HepG2 (cell line): ENCODE measurements at regions not wholly inside any gene's neighbourhood (a gene's known extent, or its start where the extent isn't known, plus 50 kb on each side); places are given as distances from the start of the nearest gene placed in this dataset.

Source experiments
- ATAC-seq: fragments of 200-7000 bp; cut with Tn5 transposase; 3 replicates; pipeline ENCODE4 v1.9.1; 2020; ENCODE audit warnings: mild to moderate bottlenecking, moderate library complexity
- BruUV-seq: library from RNA; stranded (reverse); fragments of 400-500 nt; replicated peaks from 2 replicates; lab custom pipeline; 2021; lab: Mats Ljungman, UMichigan
- CTCF ChIA-PET: fragments of 300-600 bp; formaldehyde crosslinking; extraction: SDS; loops from one replicate; lab custom pipeline; 2021; ENCODE audit warnings: low total read pairs, inconsistent platforms, low intra/inter-chr PET ratio; lab: Yijun Ruan, JAX
- POLR2A ChIA-PET: fragments of 350-600 bp; sonication (Branson Sonifier 250); formaldehyde crosslinking; loops from one replicate; lab custom pipeline; 2020; ENCODE audit warnings: antibody characterized with exemption, inconsistent platforms; lab: Yijun Ruan, JAX
- DNase-seq: peaks from one replicate; pipeline ENCODE4 v3.0.0-alpha.2; 2015; ENCODE audit warnings: low spot score
- FAIRE-seq: peaks from 3 replicates; lab custom pipeline; 2011; peaks lifted over from hg19 to GRCh38; lab: Jason Lieb, UNC
- H2AFZ ChIP-seq: one replicate; pipeline ENCODE4 v1.6.1; 2011; ENCODE audit warnings: low read length, inconsistent platforms
- H3K27ac ChIP-seq: fragments of 300-600 bp; 3 replicates; pipeline ENCODE4 v1.8.0; 2011; ENCODE audit warnings: mixed run types, mild to moderate bottlenecking, mixed read lengths, low read length, inconsistent platforms; ENCODE audit not compliant: insufficient read depth; ENCODE audit errors: extremely low read length
- H3K27me3 ChIP-seq, 2 experiments: fragments of 200-600 bp in 1 of 2; 2 replicates in 1 of 2; 3 replicates in 1 of 2; pipeline versions ENCODE4 v1.6.0 to v1.8.0; 2011; ENCODE audit warnings: low read length in 2 of 2, mild to moderate bottlenecking in 2 of 2, moderate library complexity in 2 of 2, inconsistent platforms in 1 of 2; ENCODE audit not compliant: insufficient read depth in 2 of 2, control insufficient read depth in 1 of 2
- H3K36me3 ChIP-seq, 2 experiments: fragments of 200-600 bp in 1 of 2; replicated peaks in 1 of 2; 2 replicates in 1 of 2; 3 replicates in 1 of 2; pipeline versions ENCODE4 v1.5.1 to v1.8.0; 2011; ENCODE audit warnings: low read length in 2 of 2, inconsistent platforms in 1 of 2; ENCODE audit not compliant: insufficient read depth in 2 of 2, control insufficient read depth in 1 of 2
- H3K4me1 ChIP-seq: 2 replicates; pipeline ENCODE4 v1.5.1; 2012; ENCODE audit warnings: low read length, inconsistent platforms; ENCODE audit not compliant: insufficient read depth
- H3K4me2 ChIP-seq: 2 replicates; pipeline ENCODE4 v1.6.0; 2011; ENCODE audit warnings: low read depth, low read length, inconsistent platforms
- H3K4me3 ChIP-seq, 3 experiments: fragments of 200-600 bp in 1 of 3; sonication (generic), shearing (Covaris generic) in 1 of 3; replicated peaks in 1 of 3; 2 replicates each; pipeline ENCODE4 v1.5.1; 2011 to 2016; ENCODE audit warnings: low read length in 3 of 3, inconsistent platforms in 2 of 3, low read depth in 2 of 3, mild to moderate bottlenecking in 2 of 3, control low read depth in 1 of 3, mixed read lengths in 1 of 3; ENCODE audit not compliant: insufficient read depth in 1 of 3
- H3K79me2 ChIP-seq: one replicate; pipeline ENCODE4 v1.6.1; 2011; ENCODE audit warnings: low read length, inconsistent platforms; ENCODE audit not compliant: insufficient read depth
- H3K9ac ChIP-seq: 2 replicates; pipeline ENCODE4 v1.6.0; 2011; ENCODE audit warnings: mild to moderate bottlenecking, low read depth, low read length, inconsistent platforms; ENCODE audit not compliant: insufficient read depth
- H3K9me3 ChIP-seq: 2 replicates; pipeline ENCODE4 v1.5.1; 2012; ENCODE audit warnings: mild to moderate bottlenecking, low read length
- H4K20me1 ChIP-seq: 2 replicates; pipeline ENCODE4 v1.6.0; 2011; ENCODE audit warnings: inconsistent platforms, mild to moderate bottlenecking, low read length, moderate library complexity; ENCODE audit not compliant: insufficient read depth
- AGO2 ChIP-seq: fragments of 200-400 bp; formaldehyde crosslinking; optimal IDR thresholded peaks from 2 replicates; pipeline ENCODE3; 2017; ENCODE audit warnings: mild to moderate bottlenecking, low read depth, low read length, moderate library complexity
- AHR ChIP-seq: IDR thresholded peaks from 2 replicates; pipeline ENCODE4 v1.6.1; 2018; ENCODE audit warnings: missing genetic modification reagents, missing compliant biosample characterization
- AKAP8 ChIP-seq: sonication (generic); formaldehyde crosslinking; IDR thresholded peaks from 2 replicates; pipeline ENCODE4 v1.5.1; 2020; ENCODE audit warnings: mild to moderate bottlenecking, missing genetic modification reagents
- ARHGAP35 ChIP-seq: sonication (generic); formaldehyde crosslinking; IDR thresholded peaks from 2 replicates; pipeline ENCODE4 v1.9.0; 2022; ENCODE audit warnings: mild to moderate bottlenecking, inconsistent platforms, moderate library complexity, missing genetic modification reagents, borderline replicate concordance
- ATF2 ChIP-seq: sonication (generic); formaldehyde crosslinking; IDR thresholded peaks from 2 replicates; pipeline ENCODE4 v1.4.0; 2020; ENCODE audit warnings: missing genetic modification reagents
- CEBPB ChIP-seq: IDR thresholded peaks from 2 replicates; pipeline ENCODE4 v1.6.1; 2011; ENCODE audit warnings: low read depth, low read length, improper control_type of control experiment, borderline replicate concordance
- ELF1 ChIP-seq: sonication (generic); formaldehyde crosslinking; IDR thresholded peaks from 2 replicates; pipeline ENCODE4 v1.4.0; 2020; ENCODE audit warnings: missing genetic modification reagents
- IKZF1 ChIP-seq: fragments of 450-650 bp; IDR thresholded peaks from 2 replicates; pipeline ENCODE4 v1.7.1; 2016
- KLF6 ChIP-seq: IDR thresholded peaks from 2 replicates; pipeline ENCODE4 v1.8.0; 2016; ENCODE audit warnings: missing biosample characterization, missing genetic modification reagents
- MED1 ChIP-seq: sonication (generic); formaldehyde crosslinking; IDR thresholded peaks from 2 replicates; pipeline ENCODE4 v1.4.0; 2020; ENCODE audit warnings: missing genetic modification reagents
- MXD3 ChIP-seq: IDR thresholded peaks from 2 replicates; pipeline ENCODE4 v1.6.1; 2016; ENCODE audit warnings: mild to moderate bottlenecking, missing biosample characterization, missing genetic modification reagents
- SCMH1 ChIP-seq: sonication (generic); formaldehyde crosslinking; IDR thresholded peaks from 2 replicates; pipeline ENCODE4 v1.9.0; 2021; ENCODE audit warnings: missing genetic modification reagents, mild to moderate bottlenecking, borderline replicate concordance
- SIX4 ChIP-seq: sonication (generic); formaldehyde crosslinking; IDR thresholded peaks from 2 replicates; pipeline ENCODE4 v1.4.0; 2020; ENCODE audit warnings: missing genetic modification reagents
- TBL1XR1 ChIP-seq: fragments of 150-350 bp; IDR thresholded peaks from 2 replicates; pipeline ENCODE4 v1.6.1; 2014; ENCODE audit warnings: borderline replicate concordance, low read length; ENCODE audit not compliant: partially characterized antibody
- YEATS2 ChIP-seq: sonication (generic); formaldehyde crosslinking; IDR thresholded peaks from 2 replicates; pipeline ENCODE4 v1.4.0; 2020; ENCODE audit warnings: missing genetic modification reagents, borderline replicate concordance
- ZBTB46 ChIP-seq: sonication (generic); formaldehyde crosslinking; IDR thresholded peaks from 2 replicates; pipeline ENCODE4 v1.4.0; 2020; ENCODE audit warnings: mild to moderate bottlenecking, missing genetic modification reagents, borderline replicate concordance
- ZNF292 ChIP-seq: sonication (generic); formaldehyde crosslinking; IDR thresholded peaks from 2 replicates; pipeline ENCODE4 v1.8.1; 2022; ENCODE audit warnings: mild to moderate bottlenecking, low read depth, missing genetic modification reagents, borderline replicate concordance
- ZNF451 ChIP-seq: sonication (generic); formaldehyde crosslinking; IDR thresholded peaks from 2 replicates; pipeline ENCODE4 v1.5.0; 2020; ENCODE audit warnings: mild to moderate bottlenecking, missing genetic modification reagents
- ZNF737 ChIP-seq: sonication (generic); formaldehyde crosslinking; IDR thresholded peaks from 2 replicates; pipeline ENCODE4 v1.5.0; 2020; ENCODE audit warnings: missing genetic modification reagents, mild to moderate bottlenecking, borderline replicate concordance
- in situ Hi-C: cut with HindIII; loops from 2 replicates; pipeline ENCODE4 v1.10.0; 2017; ENCODE audit warnings: low pct_unique_long_range_greater_than_20kb; ENCODE audit not compliant: extremely low pct_ligation_motif_present
- intact Hi-C: fragments of 100-400 bp; cut with micrococcal nuclease; formaldehyde crosslinking; loops from one replicate; pipeline ENCODE4 v1.10.0; 2022; ENCODE audit not compliant: unreplicated experiment

- CTCF ChIA-PET = no interaction called here
- intact Hi-C loops = no loop called here
Observed at GRCh38 chr4:157643257-157643656, 422.7 kb downstream of the GRIA2 start.

More at GRCh38 chr4:157643257-157643656, 422.7 kb downstream of the GRIA2 start:
- Histone ChIP-seq H3K9me3 (no peaks in the 10 kb centered on the region), H3K4me2 (no peak overlapping the region), H4K20me1 (no peaks in the 10 kb centered on the region), H3K36me3 (no peaks in the 10 kb centered on the region), H3K27me3 (no peaks in the 10 kb centered on the region), H3K4me3 (no peak overlapping the region), H2AFZ (no peak overlapping the region), H3K79me2 (no peaks in the 10 kb centered on the region), H3K4me1 (no peaks in the 10 kb centered on the region)
- no peak for FAIRE-seq
- in situ Hi-C loops = no loop called here
- no peak for ATAC-seq
- no TSS peak for BruUV-seq
- POLR2A ChIA-PET = no interaction called here
- DNase-seq = no peak
- TF ChIP-seq MXD3 (no peak), ARHGAP35 (no peak), YEATS2 (CRISPR knock-in tag) (no peak), IKZF1 (no peak), ZNF451 (no peak), SCMH1 (CRISPR knock-in tag) (no peak), ZBTB46 (CRISPR knock-in tag) (no peak), ELF1 (CRISPR knock-in tag) (no peak), CEBPB (no peak), ZNF737 (CRISPR knock-in tag) (no peak), SIX4 (CRISPR knock-in tag) (no peak), AKAP8 (CRISPR knock-in tag) (no peak), AHR (CRISPR knock-in tag) (no peak), TBL1XR1 (no peak), AGO2 (no peak), MED1 (CRISPR knock-in tag) (no peak), ATF2 (no peak), KLF6 (no peak), ZNF292 (CRISPR knock-in tag) (no peak)
- TF ChIP-seq, all 625 proteins: peak for 0
- Histone ChIP-seq H3K27ac (no peak overlapping the region), H3K9ac (no peak overlapping the region)
